ENCODE measurements at regions not wholly inside any gene's neighbourhood (a gene's known extent, or its start where the extent isn't known, plus 50 kb on each side); places are given as distances from the start of the nearest gene placed in this dataset.

DNA sequence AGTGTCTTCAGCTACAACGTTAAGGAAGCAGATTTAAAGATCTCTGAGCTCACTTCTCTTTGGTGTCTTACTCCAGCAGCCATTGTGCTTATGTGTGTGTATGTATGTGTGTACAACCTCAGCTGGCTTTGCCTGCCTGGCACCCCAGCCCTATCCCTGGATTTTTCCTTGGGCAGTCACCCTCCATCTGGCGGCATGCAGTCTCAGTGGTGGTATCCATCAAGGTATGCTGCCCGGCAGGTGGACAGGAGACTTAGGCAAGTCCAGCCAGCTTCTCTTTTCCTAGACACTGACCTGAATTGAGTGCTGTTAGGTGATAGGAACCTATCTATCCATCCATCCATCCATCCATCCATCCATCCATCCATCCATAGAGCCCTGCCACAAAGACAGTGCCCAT, 280.8 kb upstream of the CCL2 start:
- TF ChIP-seq, protein P1, sequence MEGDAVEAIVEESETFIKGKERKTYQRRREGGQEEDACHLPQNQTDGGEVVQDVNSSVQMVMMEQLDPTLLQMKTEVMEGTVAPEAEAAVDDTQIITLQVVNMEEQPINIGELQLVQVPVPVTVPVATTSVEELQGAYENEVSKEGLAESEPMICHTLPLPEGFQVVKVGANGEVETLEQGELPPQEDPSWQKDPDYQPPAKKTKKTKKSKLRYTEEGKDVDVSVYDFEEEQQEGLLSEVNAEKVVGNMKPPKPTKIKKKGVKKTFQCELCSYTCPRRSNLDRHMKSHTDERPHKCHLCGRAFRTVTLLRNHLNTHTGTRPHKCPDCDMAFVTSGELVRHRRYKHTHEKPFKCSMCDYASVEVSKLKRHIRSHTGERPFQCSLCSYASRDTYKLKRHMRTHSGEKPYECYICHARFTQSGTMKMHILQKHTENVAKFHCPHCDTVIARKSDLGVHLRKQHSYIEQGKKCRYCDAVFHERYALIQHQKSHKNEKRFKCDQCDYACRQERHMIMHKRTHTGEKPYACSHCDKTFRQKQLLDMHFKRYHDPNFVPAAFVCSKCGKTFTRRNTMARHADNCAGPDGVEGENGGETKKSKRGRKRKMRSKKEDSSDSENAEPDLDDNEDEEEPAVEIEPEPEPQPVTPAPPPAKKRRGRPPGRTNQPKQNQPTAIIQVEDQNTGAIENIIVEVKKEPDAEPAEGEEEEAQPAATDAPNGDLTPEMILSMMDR (IDR thresholded peaks at IDR 0.05; ENCODE audit: extremely low read depth, low read depth, low read length) = no peak
- DNase-seq (ENCODE audit: insufficient read length, low spot score, missing footprints) = no peak
- H3K79me2 ChIP-seq (ENCODE audit: insufficient read depth, low read length) = no peaks in the 10 kb centered on the region
- no peaks in the 10 kb centered on the region for H3K27me3 ChIP-seq (ENCODE audit: insufficient read depth, low read length)
- H3K4me3 ChIP-seq (ENCODE audit: insufficient read depth, low read length) = no peak overlapping the region
- H3K27ac ChIP-seq (ENCODE audit: low read depth, low read length) = no peak overlapping the region
- no peaks in the 10 kb centered on the region for H4K20me1 ChIP-seq (ENCODE audit: insufficient read depth, low read length)
- peaks cover 1% of the 10 kb centered on the region for H3K9me3 ChIP-seq (ENCODE audit: low read depth, low read length)
- no peaks in the 10 kb centered on the region for H3K4me1 ChIP-seq (ENCODE audit: insufficient read depth, low read length)
- H3K4me2 ChIP-seq (ENCODE audit: insufficient read depth, low read length) = no peak overlapping the region
- no peak overlapping the region for H2AFZ ChIP-seq (ENCODE audit: low read length)
- H3K36me3 ChIP-seq (ENCODE audit: insufficient read depth, low read length) = no peaks in the 10 kb centered on the region

DNA sequence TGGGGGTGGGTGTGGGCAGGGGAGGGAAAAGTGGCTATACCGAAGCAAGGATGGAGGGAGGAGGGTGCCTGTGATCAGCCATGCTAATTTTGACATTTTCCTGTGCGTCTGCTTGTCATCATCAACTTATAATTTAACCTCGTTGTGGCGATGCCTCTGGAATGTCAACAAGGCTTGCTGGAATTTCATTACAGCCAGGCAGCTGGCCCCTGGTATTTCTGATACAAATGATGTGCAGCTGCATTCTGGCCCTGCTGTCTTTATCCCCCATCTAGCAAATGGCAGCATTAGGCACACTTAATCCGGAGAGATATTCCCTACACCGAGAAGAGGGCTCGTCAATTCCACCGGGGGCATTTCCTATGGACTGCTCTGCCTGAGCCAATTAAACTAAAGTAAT, 278.3 kb upstream of the CCL2 start:
- TF ChIP-seq, protein P1 (IDR thresholded peaks at IDR 0.05; ENCODE audit: extremely low read depth, low read depth, low read length) = no peak
- no peak for DNase-seq (ENCODE audit: insufficient read length, low spot score, missing footprints)

DNA sequence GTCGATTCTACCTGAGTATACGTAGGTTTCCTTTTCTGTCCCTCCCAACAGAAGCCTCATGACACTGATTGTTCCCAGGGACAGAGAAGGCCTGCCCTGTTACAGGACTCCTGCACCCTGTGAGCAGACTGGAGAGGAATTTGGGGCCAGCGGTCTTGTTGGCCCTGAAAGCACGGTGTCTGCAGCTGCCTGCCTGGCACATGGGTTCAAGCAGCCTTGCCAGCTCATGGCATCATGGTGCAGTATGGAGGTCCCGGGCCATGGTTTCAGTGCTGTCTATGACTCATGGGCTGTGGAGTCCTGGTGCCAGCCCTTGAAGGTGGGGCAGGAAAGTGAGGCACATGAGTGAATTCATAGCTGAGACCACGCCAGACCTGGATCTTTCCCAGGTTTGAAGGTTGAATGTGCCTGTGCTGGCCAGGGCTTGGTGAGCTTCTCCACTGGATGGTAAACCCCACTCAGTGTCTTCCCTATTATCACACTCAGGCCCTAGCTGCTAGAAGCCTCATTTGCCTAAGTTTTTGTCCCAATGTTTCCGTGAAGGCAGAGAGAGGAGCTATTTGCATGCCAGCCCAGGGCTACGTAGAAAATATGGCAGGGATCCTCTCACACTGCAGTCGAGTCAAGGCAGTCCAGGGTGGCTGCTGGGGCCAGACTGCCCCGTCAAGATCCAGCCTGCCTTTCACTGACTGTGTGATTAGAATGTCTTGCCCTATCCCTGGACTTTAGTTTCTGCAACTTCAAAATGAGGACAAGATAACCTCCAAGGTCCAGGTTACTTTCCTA, 277.2 kb upstream of the CCL2 start:
- DNase-seq (ENCODE audit: insufficient read length, low spot score, missing footprints) = no peak
- H3K9me3 ChIP-seq (ENCODE audit: low read depth, low read length) = peaks cover 1% of the 10 kb centered on the region
- no peak overlapping the region for H3K4me3 ChIP-seq (ENCODE audit: insufficient read depth, low read length)
- H3K79me2 ChIP-seq (ENCODE audit: insufficient read depth, low read length) = no peaks in the 10 kb centered on the region
- no peaks in the 10 kb centered on the region for H3K27me3 ChIP-seq (ENCODE audit: insufficient read depth, low read length)
- no peaks in the 10 kb centered on the region for H4K20me1 ChIP-seq (ENCODE audit: insufficient read depth, low read length)
- no peak overlapping the region for H3K4me2 ChIP-seq (ENCODE audit: insufficient read depth, low read length)
- no peaks in the 10 kb centered on the region for H3K4me1 ChIP-seq (ENCODE audit: insufficient read depth, low read length)
- H3K36me3 ChIP-seq (ENCODE audit: insufficient read depth, low read length) = no peaks in the 10 kb centered on the region
- no peak overlapping the region for H2AFZ ChIP-seq (ENCODE audit: low read length)
- no peak overlapping the region for H3K27ac ChIP-seq (ENCODE audit: low read depth, low read length)
- TF ChIP-seq, protein P1 (IDR thresholded peaks at IDR 0.05; ENCODE audit: extremely low read depth, low read depth, low read length) = no peak

More for the DNA sequence above, 278.3 kb upstream of the CCL2 start:
- Histone ChIP-seq H3K4me1 (ENCODE audit: insufficient read depth, low read length) (no peaks in the 10 kb centered on the region), H3K79me2 (ENCODE audit: insufficient read depth, low read length) (no peaks in the 10 kb centered on the region), H3K4me3 (ENCODE audit: insufficient read depth, low read length) (no peak overlapping the region), H3K27me3 (ENCODE audit: insufficient read depth, low read length) (no peaks in the 10 kb centered on the region), H3K9me3 (ENCODE audit: low read depth, low read length) (peaks cover 1% of the 10 kb centered on the region), H4K20me1 (ENCODE audit: insufficient read depth, low read length) (no peaks in the 10 kb centered on the region), H3K4me2 (ENCODE audit: insufficient read depth, low read length) (no peak overlapping the region), H3K27ac (ENCODE audit: low read depth, low read length) (no peak overlapping the region), H3K36me3 (ENCODE audit: insufficient read depth, low read length) (no peaks in the 10 kb centered on the region), H2AFZ (ENCODE audit: low read length) (no peak overlapping the region)

DNA sequence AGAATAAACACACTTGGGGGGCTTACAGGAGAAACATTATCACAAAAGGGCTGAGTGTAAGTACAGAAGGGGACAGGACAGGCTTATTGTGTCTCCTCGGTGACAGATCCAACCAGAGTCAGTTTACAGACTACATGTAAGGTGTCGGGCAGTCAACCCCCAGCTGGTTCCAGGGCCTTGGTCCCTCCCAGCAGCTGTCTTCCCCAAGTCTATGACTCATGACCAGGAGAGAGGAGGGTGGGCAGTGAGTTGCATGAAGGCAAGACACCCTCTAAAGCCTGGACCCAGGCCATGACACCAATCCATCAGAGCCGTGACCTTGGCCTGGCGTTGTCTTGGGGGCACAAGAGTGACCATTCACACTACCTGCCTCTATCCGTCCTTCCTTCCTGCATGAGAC, 276.2 kb upstream of the CCL2 start:
- no peak overlapping the region for H3K4me2 ChIP-seq (ENCODE audit: insufficient read depth, low read length)
- no peaks in the 10 kb centered on the region for H4K20me1 ChIP-seq (ENCODE audit: insufficient read depth, low read length)
- H3K27ac ChIP-seq (ENCODE audit: low read depth, low read length) = no peak overlapping the region
- no peak overlapping the region for H2AFZ ChIP-seq (ENCODE audit: low read length)
- H3K79me2 ChIP-seq (ENCODE audit: insufficient read depth, low read length) = no peaks in the 10 kb centered on the region
- peaks cover 1% of the 10 kb centered on the region for H3K9me3 ChIP-seq (ENCODE audit: low read depth, low read length)
- TF ChIP-seq, protein P1 (IDR thresholded peaks at IDR 0.05; ENCODE audit: extremely low read depth, low read depth, low read length) = no peak
- no peaks in the 10 kb centered on the region for H3K36me3 ChIP-seq (ENCODE audit: insufficient read depth, low read length)
- H3K4me3 ChIP-seq (ENCODE audit: insufficient read depth, low read length) = no peak overlapping the region
- no peaks in the 10 kb centered on the region for H3K4me1 ChIP-seq (ENCODE audit: insufficient read depth, low read length)
- no peak for DNase-seq (ENCODE audit: insufficient read length, low spot score, missing footprints)
- H3K27me3 ChIP-seq (ENCODE audit: insufficient read depth, low read length) = no peaks in the 10 kb centered on the region
